ENCODE measurements at regions not wholly inside any gene's neighbourhood (a gene's known extent, or its start where the extent isn't known, plus 50 kb on each side); places are given as distances from the start of the nearest gene placed in this dataset.

DNA sequence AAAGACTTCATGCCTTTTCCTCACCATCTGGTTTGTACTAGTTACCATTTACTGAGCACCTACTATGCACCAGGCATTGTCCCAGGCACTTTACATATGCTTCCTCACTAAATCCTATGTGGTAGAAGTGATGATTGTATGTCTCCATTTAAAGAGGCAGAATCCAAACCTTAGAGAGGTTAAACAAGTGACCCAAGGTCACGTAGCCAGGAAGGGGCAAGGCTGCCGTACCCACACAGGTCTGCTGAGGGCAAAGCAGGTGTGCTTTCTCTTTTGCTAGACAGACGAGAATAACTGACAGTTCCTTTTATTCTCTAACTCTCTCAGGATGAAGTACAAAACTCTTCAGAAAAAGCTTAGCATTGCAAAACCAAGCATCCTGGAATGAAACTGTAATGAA is 235.2 kb upstream of the SRRM4 start:
- H3K4me3 ChIP-seq (ENCODE audit: low read length) = no peak overlapping the region
- 52% methylated on average over 2 of the region's 3 CpGs for WGBS (ENCODE audit: insufficient coverage)
- H3K27ac ChIP-seq (ENCODE audit: low read length) = no peak overlapping the region
- no peaks in the 10 kb centered on the region for H3K9me3 ChIP-seq (replicated peaks; ENCODE audit: control insufficient read depth, low read depth, low read length)
- no peaks in the 10 kb centered on the region for H3K27me3 ChIP-seq (ENCODE audit: control insufficient read depth, insufficient read depth, low read length)
- DNase-seq = no peak
- H3K4me1 ChIP-seq (ENCODE audit: control insufficient read depth, insufficient read depth, low read length) = no peaks in the 10 kb centered on the region
- H3K36me3 ChIP-seq (ENCODE audit: control insufficient read depth, insufficient read depth, low read length) = no peaks in the 10 kb centered on the region

DNA sequence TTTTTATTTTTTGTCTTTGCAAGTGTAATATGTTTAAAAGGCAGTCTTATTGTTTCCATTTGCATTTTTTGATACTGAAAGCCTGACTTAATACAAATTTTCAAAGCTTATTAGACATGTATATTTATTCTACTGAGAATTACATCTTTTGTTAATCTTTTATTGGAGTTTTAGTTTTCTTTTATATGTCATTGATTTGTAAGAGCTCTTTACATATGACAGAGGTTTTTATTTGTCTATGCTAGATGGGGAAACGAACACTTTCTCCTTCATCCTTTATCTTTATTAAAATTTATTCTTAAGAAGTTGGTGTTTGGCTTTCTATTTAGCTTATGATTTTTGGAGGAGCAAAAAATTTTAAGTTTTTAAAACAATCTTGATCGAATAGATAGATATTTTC is 234.4 kb upstream of the SRRM4 start:
- no peaks in the 10 kb centered on the region for H3K36me3 ChIP-seq (ENCODE audit: control insufficient read depth, insufficient read depth, low read length)
- no peaks in the 10 kb centered on the region for H3K4me1 ChIP-seq (ENCODE audit: control insufficient read depth, insufficient read depth, low read length)
- 57% methylated on average over 1 of the region's 2 CpGs for WGBS (ENCODE audit: insufficient coverage)
- H3K27me3 ChIP-seq (ENCODE audit: control insufficient read depth, insufficient read depth, low read length) = no peaks in the 10 kb centered on the region
- H3K9me3 ChIP-seq (replicated peaks; ENCODE audit: control insufficient read depth, low read depth, low read length) = peaks cover 3% of the 10 kb centered on the region
- DNase-seq = no peak
- no peak overlapping the region for H3K4me3 ChIP-seq (ENCODE audit: low read length)
- no peak overlapping the region for H3K27ac ChIP-seq (ENCODE audit: low read length)

DNA sequence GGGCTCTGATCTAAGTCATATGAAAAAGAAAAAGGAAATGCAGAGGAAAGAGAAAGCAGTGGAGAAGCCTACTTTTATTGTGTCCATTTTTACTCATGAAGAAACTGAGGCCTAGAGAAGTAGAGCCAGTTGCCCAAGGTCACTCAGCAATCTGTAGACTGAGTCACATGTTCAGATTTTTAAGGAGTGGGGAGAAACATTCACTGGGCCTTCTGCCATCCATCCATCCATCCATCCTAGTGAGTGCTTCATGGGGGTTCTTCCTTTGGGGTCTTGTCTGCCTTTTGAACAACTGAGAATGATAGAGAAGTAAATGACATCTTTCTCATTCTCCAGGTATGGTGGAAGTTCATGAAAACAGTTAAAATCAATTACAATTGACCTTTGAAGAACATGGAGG is 233.6 kb upstream of the SRRM4 start:
- Histone ChIP-seq H3K4me1 (ENCODE audit: control insufficient read depth, insufficient read depth, low read length) (no peaks in the 10 kb centered on the region), H3K9me3 (replicated peaks; ENCODE audit: control insufficient read depth, low read depth, low read length) (peaks cover 3% of the 10 kb centered on the region), H3K27me3 (ENCODE audit: control insufficient read depth, insufficient read depth, low read length) (no peaks in the 10 kb centered on the region), H3K4me3 (ENCODE audit: low read length) (no peak overlapping the region), H3K27ac (ENCODE audit: low read length) (no peak overlapping the region), H3K36me3 (ENCODE audit: control insufficient read depth, insufficient read depth, low read length) (no peaks in the 10 kb centered on the region)
- DNase-seq = no peak

DNA sequence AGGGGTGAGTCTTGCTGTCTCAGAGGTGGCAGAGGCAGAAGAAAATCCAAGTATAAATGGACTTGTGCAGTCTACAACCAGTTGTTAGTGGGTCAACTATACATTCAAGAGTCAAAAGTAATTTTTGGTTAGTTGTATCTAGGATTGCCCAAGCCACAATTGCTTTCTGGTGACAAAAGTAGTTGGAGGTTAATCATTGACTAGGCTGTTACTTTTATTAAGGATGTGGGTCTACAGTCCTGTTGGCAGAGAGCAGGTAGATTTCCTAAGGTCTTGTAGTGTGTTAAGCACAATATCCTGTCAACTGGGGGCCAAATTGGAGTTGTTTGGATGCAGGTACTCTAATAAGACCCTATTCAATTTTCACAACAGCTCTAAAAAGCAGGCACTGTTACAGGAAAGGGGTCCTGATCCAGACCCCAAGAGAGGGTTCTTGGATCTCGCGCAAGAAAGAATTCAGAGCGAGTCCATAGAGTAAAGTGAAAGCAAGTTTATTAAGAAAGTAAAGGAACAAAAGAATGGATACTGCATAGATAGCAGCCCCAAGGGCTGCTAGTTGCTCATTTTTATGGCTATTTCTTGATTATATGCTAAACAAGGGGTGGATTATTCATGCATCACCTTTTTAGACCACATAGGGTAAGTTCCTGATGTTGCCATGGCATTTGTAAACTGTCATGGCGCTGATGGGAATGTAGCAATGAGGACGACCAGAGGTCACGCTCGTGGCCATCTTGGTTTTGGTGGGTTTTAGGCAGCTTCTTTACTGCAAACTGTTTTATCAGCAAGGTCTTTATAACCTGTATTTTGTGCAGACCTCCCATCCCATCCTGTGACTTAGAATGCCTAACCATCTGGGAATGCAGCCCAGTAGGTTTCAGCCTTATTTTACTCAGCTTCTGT is 232.6 kb upstream of the SRRM4 start:
- no peaks in the 10 kb centered on the region for H3K27me3 ChIP-seq (ENCODE audit: control insufficient read depth, insufficient read depth, low read length)
- no peaks in the 10 kb centered on the region for H3K4me1 ChIP-seq (ENCODE audit: control insufficient read depth, insufficient read depth, low read length)
- no peaks in the 10 kb centered on the region for H3K36me3 ChIP-seq (ENCODE audit: control insufficient read depth, insufficient read depth, low read length)
- H3K9me3 ChIP-seq (replicated peaks; ENCODE audit: control insufficient read depth, low read depth, low read length) = peaks cover 3% of the 10 kb centered on the region
- no peak overlapping the region for H3K4me3 ChIP-seq (ENCODE audit: low read length)
- no peak for DNase-seq
- 97% methylated on average over 5 of the region's 7 CpGs for WGBS (ENCODE audit: insufficient coverage)
- no peak overlapping the region for H3K27ac ChIP-seq (ENCODE audit: low read length)

GRCh38 chr12:118749646-118750045 is 231.7 kb upstream of the SRRM4 start:
- Histone ChIP-seq H3K4me1 (ENCODE audit: control insufficient read depth, insufficient read depth, low read length) (no peaks in the 10 kb centered on the region), H3K27ac (ENCODE audit: low read length) (no peak overlapping the region), H3K27me3 (ENCODE audit: control insufficient read depth, insufficient read depth, low read length) (no peaks in the 10 kb centered on the region), H3K9me3 (replicated peaks; ENCODE audit: control insufficient read depth, low read depth, low read length) (peaks cover 3% of the 10 kb centered on the region), H3K36me3 (ENCODE audit: control insufficient read depth, insufficient read depth, low read length) (no peaks in the 10 kb centered on the region), H3K4me3 (ENCODE audit: low read length) (no peak overlapping the region)
- 100% methylated on average over 1 of the region's 6 CpGs for WGBS (ENCODE audit: insufficient coverage)
- DNase-seq = no peak

DNA sequence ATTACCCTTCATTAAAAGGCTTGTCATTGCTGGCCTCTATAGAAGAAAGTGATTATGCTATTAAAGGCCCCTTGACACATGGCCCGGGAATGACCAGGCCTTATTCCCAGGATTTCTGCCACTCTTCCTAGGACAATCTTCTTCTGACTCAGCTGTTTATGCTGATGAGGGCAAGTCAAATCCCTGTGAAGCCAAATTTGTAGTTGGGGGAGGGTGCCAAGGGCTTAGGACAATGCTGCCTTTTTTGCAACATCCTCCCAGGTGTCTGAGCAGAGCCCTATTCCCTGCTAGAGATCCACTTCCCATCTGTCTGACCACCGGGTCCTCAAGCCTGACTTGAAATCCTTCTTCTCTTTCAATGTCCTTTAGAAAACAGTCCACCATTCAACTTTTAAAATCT is 230.7 kb upstream of the SRRM4 start:
- Histone ChIP-seq H3K27me3 (ENCODE audit: control insufficient read depth, insufficient read depth, low read length) (no peaks in the 10 kb centered on the region), H3K36me3 (ENCODE audit: control insufficient read depth, insufficient read depth, low read length) (no peaks in the 10 kb centered on the region), H3K4me1 (ENCODE audit: control insufficient read depth, insufficient read depth, low read length) (no peaks in the 10 kb centered on the region), H3K27ac (ENCODE audit: low read length) (no peak overlapping the region), H3K9me3 (replicated peaks; ENCODE audit: control insufficient read depth, low read depth, low read length) (peaks cover 3% of the 10 kb centered on the region), H3K4me3 (ENCODE audit: low read length) (no peak overlapping the region)
- WGBS (ENCODE audit: insufficient coverage) = 100% methylated on average over 1 of the region's 2 CpGs
- DNase-seq = no peak

GRCh38 chr12:118751355-118751754 is 230.0 kb upstream of the SRRM4 start:
- no CpG with 5 or more reads among the region's 1 CpG for WGBS (ENCODE audit: insufficient coverage)
- H3K4me3 ChIP-seq (ENCODE audit: low read length) = no peak overlapping the region
- H3K36me3 ChIP-seq (ENCODE audit: control insufficient read depth, insufficient read depth, low read length) = no peaks in the 10 kb centered on the region
- no peak overlapping the region for H3K27ac ChIP-seq (ENCODE audit: low read length)
- no peak for DNase-seq
- H3K9me3 ChIP-seq (replicated peaks; ENCODE audit: control insufficient read depth, low read depth, low read length) = peaks cover 3% of the 10 kb centered on the region
- H3K27me3 ChIP-seq (ENCODE audit: control insufficient read depth, insufficient read depth, low read length) = no peaks in the 10 kb centered on the region
- H3K4me1 ChIP-seq (ENCODE audit: control insufficient read depth, insufficient read depth, low read length) = no peaks in the 10 kb centered on the region

- Histone ChIP-seq H3K36me3 (ENCODE audit: control insufficient read depth, insufficient read depth, low read length) (no peaks in the 10 kb centered on the region), H3K4me3 (ENCODE audit: low read length) (no peak overlapping the region), H3K27me3 (ENCODE audit: control insufficient read depth, insufficient read depth, low read length) (no peaks in the 10 kb centered on the region), H3K9me3 (replicated peaks; ENCODE audit: control insufficient read depth, low read depth, low read length) (no peaks in the 10 kb centered on the region), H3K4me1 (ENCODE audit: control insufficient read depth, insufficient read depth, low read length) (no peaks in the 10 kb centered on the region), H3K27ac (ENCODE audit: low read length) (no peak overlapping the region)
- no peak for DNase-seq
- no CpG with 5 or more reads among the region's 1 CpG for WGBS (ENCODE audit: insufficient coverage)
Observed at GRCh38 chr12:118760623-118761022, 220.7 kb upstream of the SRRM4 start.

GRCh38 chr12:118763234-118763633 is 218.1 kb upstream of the SRRM4 start:
- no peak for DNase-seq
- 100% methylated on average over 1 of the region's 1 CpG for WGBS (ENCODE audit: insufficient coverage)

DNA sequence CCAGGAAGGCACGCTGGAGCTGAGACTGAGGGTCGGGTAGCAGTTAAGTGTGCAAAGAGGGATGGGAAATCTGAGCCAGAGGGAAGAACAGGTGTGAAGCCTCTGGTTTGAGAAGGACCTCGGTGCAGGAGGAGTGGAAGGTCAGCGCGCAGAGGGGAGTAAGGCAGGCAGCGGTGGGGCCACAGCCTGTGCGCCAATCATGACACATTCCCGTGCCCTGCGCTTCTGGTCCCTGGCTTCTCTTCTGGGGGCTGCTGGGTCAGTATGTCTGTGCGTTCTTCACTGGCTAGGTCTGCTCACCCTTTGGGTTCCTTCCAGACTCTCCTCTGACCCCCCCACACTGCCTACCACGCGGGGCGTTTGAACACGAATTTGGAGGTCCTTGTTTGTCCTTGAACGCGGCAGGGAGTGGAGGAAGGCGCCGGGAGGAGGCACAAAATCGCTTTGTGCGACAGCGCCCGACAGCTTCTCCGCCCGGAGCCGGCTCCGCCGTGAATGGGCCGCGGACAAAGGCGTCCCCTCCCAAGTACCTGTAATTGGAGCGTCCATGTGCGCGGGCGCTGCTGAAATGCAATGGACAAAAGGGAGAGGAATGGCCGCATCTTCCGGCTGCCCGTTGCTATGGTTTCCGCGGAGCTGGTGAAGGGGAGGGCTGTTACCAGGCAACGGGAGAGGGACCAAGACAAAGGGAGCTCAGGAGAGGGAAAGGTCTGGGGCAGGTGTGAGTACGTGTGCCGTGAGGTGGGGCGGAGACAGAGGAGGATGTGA is 207.2 kb upstream of the SRRM4 start:
- WGBS (ENCODE audit: insufficient coverage) = 7% methylated on average over 39 of the region's 43 CpGs
- no peak for DNase-seq
- Histone ChIP-seq H3K27ac (ENCODE audit: low read length) (no peak overlapping the region), H3K9me3 (replicated peaks; ENCODE audit: control insufficient read depth, low read depth, low read length) (no peaks in the 10 kb centered on the region), H3K27me3 (ENCODE audit: control insufficient read depth, insufficient read depth, low read length) (peaks cover 21% of the 10 kb centered on the region), H3K36me3 (ENCODE audit: control insufficient read depth, insufficient read depth, low read length) (no peaks in the 10 kb centered on the region), H3K4me1 (ENCODE audit: control insufficient read depth, insufficient read depth, low read length) (no peaks in the 10 kb centered on the region), H3K4me3 (ENCODE audit: low read length) (no peak overlapping the region)

More at GRCh38 chr12:118763234-118763633, 218.1 kb upstream of the SRRM4 start:
- Histone ChIP-seq H3K4me3 (ENCODE audit: low read length) (no peak overlapping the region), H3K4me1 (ENCODE audit: control insufficient read depth, insufficient read depth, low read length) (no peaks in the 10 kb centered on the region), H3K9me3 (replicated peaks; ENCODE audit: control insufficient read depth, low read depth, low read length) (no peaks in the 10 kb centered on the region), H3K36me3 (ENCODE audit: control insufficient read depth, insufficient read depth, low read length) (no peaks in the 10 kb centered on the region), H3K27me3 (ENCODE audit: control insufficient read depth, insufficient read depth, low read length) (no peaks in the 10 kb centered on the region), H3K27ac (ENCODE audit: low read length) (no peak overlapping the region)
